Adrenal gland (tissue), 9 donors: ENCODE measurements at regions not wholly inside any gene's neighbourhood (a gene's known extent, or its start where the extent isn't known, plus 50 kb on each side); places are given as distances from the start of the nearest gene placed in this dataset.

Experiments used
- DNase-seq, 7 donors: peaks; one replicate each; pipeline ENCODE4 v3.0.0-alpha.2; 2019 to 2020
- H3K27ac ChIP-seq, 5 donors: fragments of 200-600 bp; sonication (generic) in 4 of 5; 1 replicate in 3 of 5; 2 replicates in 2 of 5; pipeline versions ENCODE4 v1.5.1 to v1.8.0; 2016 to 2020; ENCODE audit warnings: mild to moderate bottlenecking in 1 of 5
- H3K27me3 ChIP-seq: fragments of 200-600 bp; 2 replicates; pipeline ENCODE4 v1.8.0; 2021
- H3K36me3 ChIP-seq, 2 donors: fragments of 200-600 bp; replicated peaks in 1 of 2; 1 replicate in 1 of 2; 2 replicates in 1 of 2; pipeline versions ENCODE4 v1.5.1 to v1.8.0; 2018 to 2022
- H3K4me1 ChIP-seq, 2 donors: fragments of 200-600 bp; replicated peaks in 1 of 2; 1 replicate in 1 of 2; 2 replicates in 1 of 2; pipeline versions ENCODE4 v1.5.1 to v1.8.0; 2018 to 2021
- H3K4me3 ChIP-seq, 4 donors: fragments of 200-600 bp; sonication (generic) in 3 of 4; one replicate each; pipeline ENCODE4 v1.5.1; 2016 to 2018
- H3K9me3 ChIP-seq, 3 donors: fragments of 200-600 bp; sonication (generic) in 1 of 3; replicated peaks in 1 of 3; 1 replicate in 2 of 3; 2 replicates in 1 of 3; pipeline versions ENCODE4 v1.5.1 to v1.8.0; 2016 to 2021
- CTCF ChIP-seq, 6 experiments: fragments of 450-650 bp in 4 of 6; fragments of 200-600 bp in 2 of 6; sonication (generic) in 1 of 6; IDR thresholded peaks; 1 replicate in 5 of 6; 2 replicates in 1 of 6; pipeline versions ENCODE4 v1.5.1 to v1.8.0; 2016 to 2021; ENCODE audit warnings: antibody characterized with exemption in 6 of 6, mild to moderate bottlenecking in 2 of 6, moderate library complexity in 1 of 6
- POLR2A ChIP-seq, 2 donors: fragments of 450-650 bp; IDR thresholded peaks; one replicate each; pipeline ENCODE4 v1.6.1; 2017; ENCODE audit warnings: antibody characterized with exemption in 2 of 2, mild to moderate bottlenecking in 2 of 2, moderate library complexity in 1 of 2
- WGBS, 4 donors: extraction: QIAGEN DNeasy Blood & Tissue Kit in 2 of 4; methylation state at CpG; one replicate each; pipeline versions ENCODE4 v1.1.5 to v1.1.7; 2013 to 2017; 5-methylcytosine and 5-hydroxymethylcytosine counted together
- intact Hi-C, 2 donors: fragments of 100-400 bp; cut with DNase I; formaldehyde crosslinking; loops; one replicate each; pipeline versions ENCODE4 v1.14.1 to v1.15.0; 2022 to 2023
- donor health status: healthy with polysubstance abuse.
- donor health status: Bipolar disorder and iron deficiency.
- donor health status: DM: yes; HTN: yes; CAD: no.
- donor health status: DM: no; HTN: no; CAD: no.
- donor health status: DM: no; HTN: no; CAD: no.

GRCh38 chr13:59345311-59345710 is 818.4 kb downstream of the DIAPH3 start:
- Histone ChIP-seq H3K27ac (peak overlapping the region in 1 of 5 donors; percentile 17), H3K4me3 (no peak overlapping the region), H3K36me3 (no peaks in the 10 kb centered on the region), H3K9me3 (no peaks in the 10 kb centered on the region), H3K4me1 (no peaks in the 10 kb centered on the region), H3K27me3 (no peaks in the 10 kb centered on the region)
- TF ChIP-seq CTCF (IDR thresholded peaks at IDR 0.05), result no peak
- TF ChIP-seq POLR2A (IDR thresholded peaks at IDR 0.05), result no peak
- DNase-seq, result peak in 4 of 7 donors; percentile 28 to 72 (median 37)
- intact Hi-C loops, result no loop called here
- 25 to 55% (median 47%) methylated on average over 2 of the region's 2 CpGs for WGBS, 4 donors

GRCh38 chr13:59346999-59347723 is 816.6 kb downstream of the DIAPH3 start:
- TF ChIP-seq POLR2A (IDR thresholded peaks at IDR 0.05) (no peak), CTCF (IDR thresholded peaks at IDR 0.05) (no peak)
- H3K27me3 ChIP-seq, result no peaks in the 10 kb centered on the region
- WGBS, 4 donors, result 71 to 78% (median 74%) methylated on average over 7 to 8 of the region's 8 CpGs
- intact Hi-C loops, result no loop called here
- no peak for DNase-seq
- H3K4me1 ChIP-seq, result no peaks in the 10 kb centered on the region
- H3K4me3 ChIP-seq, result no peak overlapping the region
- H3K27ac ChIP-seq, result no peak overlapping the region
- H3K9me3 ChIP-seq, result no peaks in the 10 kb centered on the region
- H3K36me3 ChIP-seq, result no peaks in the 10 kb centered on the region

GRCh38 chr13:59348617-59349016 is 815.1 kb downstream of the DIAPH3 start:
- H3K9me3 ChIP-seq, result no peaks in the 10 kb centered on the region
- H3K27ac ChIP-seq, result no peak overlapping the region
- no peaks in the 10 kb centered on the region for H3K36me3 ChIP-seq
- no peak for DNase-seq
- intact Hi-C loops, result no loop called here
- no peaks in the 10 kb centered on the region for H3K4me1 ChIP-seq
- no peak for TF ChIP-seq CTCF (IDR thresholded peaks at IDR 0.05)
- TF ChIP-seq POLR2A (IDR thresholded peaks at IDR 0.05), result no peak
- no peaks in the 10 kb centered on the region for H3K27me3 ChIP-seq
- H3K4me3 ChIP-seq, result no peak overlapping the region
- 45 to 65% (median 61%) methylated on average over 1 of the region's 1 CpG for WGBS, 4 donors

GRCh38 chr13:59352600-59352999 is 811.1 kb downstream of the DIAPH3 start:
- Histone ChIP-seq H3K4me1 (no peaks in the 10 kb centered on the region), H3K36me3 (no peaks in the 10 kb centered on the region), H3K4me3 (no peak overlapping the region), H3K27ac (no peak overlapping the region), H3K9me3 (no peaks in the 10 kb centered on the region), H3K27me3 (no peaks in the 10 kb centered on the region)
- no peak for TF ChIP-seq POLR2A (IDR thresholded peaks at IDR 0.05)
- no peak for TF ChIP-seq CTCF (IDR thresholded peaks at IDR 0.05)
- WGBS, 4 donors, result 66 to 78% (median 74%) methylated on average over 2 of the region's 2 CpGs
- no peak for DNase-seq
- intact Hi-C loops, result no loop called here
